Trophoblast cell (in vitro differentiated cells and primary cell): ENCODE measurements at regions not wholly inside any gene's neighbourhood (a gene's known extent, or its start where the extent isn't known, plus 50 kb on each side); places are given as distances from the start of the nearest gene placed in this dataset.

Experiments
- DNase-seq, 2 donors: peaks; one replicate each; pipeline ENCODE4 v3.0.0-alpha.2; 2016
- H2AFZ ChIP-seq: 2 replicates; pipeline ENCODE4 v1.6.1; 2013; ENCODE audit warnings: low read length, moderate library complexity, mild to moderate bottlenecking; ENCODE audit not compliant: insufficient read depth, poor library complexity
- H2AK5ac ChIP-seq: 2 replicates; pipeline ENCODE4 v1.6.1; 2013; ENCODE audit warnings: mild to moderate bottlenecking, low read length
- H2BK120ac ChIP-seq: 2 replicates; pipeline ENCODE4 v1.6.1; 2013; ENCODE audit warnings: low read length, mild to moderate bottlenecking, moderate library complexity; ENCODE audit not compliant: insufficient read depth, poor library complexity
- H2BK12ac ChIP-seq: 2 replicates; pipeline ENCODE4 v1.6.1; 2013; ENCODE audit warnings: mild to moderate bottlenecking, low read length, moderate library complexity
- H2BK5ac ChIP-seq: 2 replicates; pipeline ENCODE4 v1.6.1; 2013; ENCODE audit warnings: low read length, low read depth, moderate library complexity, mild to moderate bottlenecking; ENCODE audit not compliant: poor library complexity
- H3K14ac ChIP-seq: 2 replicates; pipeline ENCODE4 v1.6.1; 2013; ENCODE audit warnings: mild to moderate bottlenecking, low read length
- H3K18ac ChIP-seq: 2 replicates; pipeline ENCODE4 v1.6.1; 2013; ENCODE audit warnings: mild to moderate bottlenecking, low read length
- H3K23ac ChIP-seq: 2 replicates; pipeline ENCODE4 v1.6.1; 2013; ENCODE audit warnings: low read length
- H3K27ac ChIP-seq: 2 replicates; pipeline ENCODE4 v1.5.1; 2013; ENCODE audit warnings: low read depth, mild to moderate bottlenecking, inconsistent platforms, low read length, moderate library complexity
- H3K27me3 ChIP-seq: 2 replicates; pipeline ENCODE4 v1.6.1; 2013; ENCODE audit warnings: inconsistent platforms, mild to moderate bottlenecking, low read length, moderate library complexity; ENCODE audit not compliant: insufficient read depth
- H3K36me3 ChIP-seq, 2 experiments: 1 replicate in 1 of 2; 2 replicates in 1 of 2; pipeline ENCODE4 v1.6.1; 2013; ENCODE audit warnings: low read length in 2 of 2, mild to moderate bottlenecking in 2 of 2, moderate library complexity in 1 of 2; ENCODE audit not compliant: insufficient read depth in 2 of 2, control insufficient read depth in 1 of 2
- H3K4ac ChIP-seq: 2 replicates; pipeline ENCODE4 v1.6.1; 2013; ENCODE audit warnings: low read depth, mild to moderate bottlenecking, low read length, moderate library complexity
- H3K4me1 ChIP-seq, 2 experiments: 1 replicate in 1 of 2; 2 replicates in 1 of 2; pipeline ENCODE4 v1.6.1; 2013; ENCODE audit warnings: low read length in 2 of 2, mild to moderate bottlenecking in 2 of 2, moderate library complexity in 1 of 2; ENCODE audit not compliant: insufficient read depth in 2 of 2, control insufficient read depth in 1 of 2
- H3K4me2 ChIP-seq: 2 replicates; pipeline ENCODE4 v1.6.1; 2013; ENCODE audit warnings: inconsistent platforms, mild to moderate bottlenecking, low read length, moderate library complexity
- H3K4me3 ChIP-seq: 2 replicates; pipeline ENCODE4 v1.5.1; 2013; ENCODE audit warnings: mild to moderate bottlenecking, low read depth, low read length, inconsistent platforms
- H3K79me1 ChIP-seq: one replicate; pipeline ENCODE4 v1.6.1; 2013; ENCODE audit warnings: low read length
- H3K79me2 ChIP-seq: 2 replicates; pipeline ENCODE4 v1.6.1; 2013; ENCODE audit warnings: low read length, mild to moderate bottlenecking; ENCODE audit not compliant: control insufficient read depth, insufficient read depth, poor library complexity
- H3K9ac ChIP-seq: 2 replicates; pipeline ENCODE4 v1.6.1; 2013; ENCODE audit warnings: mild to moderate bottlenecking, low read length
- H3K9me3 ChIP-seq: 2 replicates; pipeline ENCODE4 v1.6.1; 2013; ENCODE audit warnings: low read depth, mild to moderate bottlenecking, control low read depth, inconsistent platforms, low read length; ENCODE audit not compliant: insufficient read depth
- H4K12ac ChIP-seq: 2 replicates; pipeline ENCODE4 v1.6.1; 2013; ENCODE audit warnings: low read depth, mild to moderate bottlenecking, low read length, moderate library complexity
- H4K8ac ChIP-seq: 2 replicates; pipeline ENCODE4 v1.6.1; 2013; ENCODE audit warnings: low read depth, mild to moderate bottlenecking, low read length, moderate library complexity
- H4K91ac ChIP-seq: one replicate; pipeline ENCODE4 v1.6.1; 2013; ENCODE audit warnings: low read depth, mild to moderate bottlenecking, low read length, moderate library complexity
- WGBS: extraction: QIAGEN DNeasy Blood & Tissue Kit; methylation state at CpG from one replicate; pipeline ENCODE4 v1.1.7; 2013; ENCODE audit warnings: missing lambda C conversion rate; ENCODE audit not compliant: insufficient read length, insufficient coverage; ENCODE audit errors: extremely low coverage; 5-methylcytosine and 5-hydroxymethylcytosine counted together

DNA sequence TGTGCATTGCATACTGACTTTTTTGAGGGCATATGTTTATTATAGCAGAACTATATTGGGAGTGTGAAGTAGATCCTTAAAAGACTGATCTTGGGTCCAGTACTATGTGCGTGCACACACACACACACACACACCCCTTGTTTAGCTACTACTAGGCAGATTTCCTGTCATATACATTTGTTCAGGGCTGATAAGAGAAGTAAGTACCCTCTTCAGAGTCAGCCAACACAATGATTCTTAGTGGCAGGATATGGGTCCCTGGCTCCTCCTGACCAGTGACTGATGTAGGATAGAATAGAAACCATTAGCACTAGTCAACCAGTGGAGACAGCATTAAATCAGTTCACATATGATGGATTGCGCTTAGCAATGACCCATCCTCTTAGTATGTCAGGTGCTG is 76.2 kb upstream of the MIER3 start:
- Histone ChIP-seq H3K27me3 (no peaks in the 10 kb centered on the region), H4K8ac (no peak overlapping the region), H4K12ac (no peak overlapping the region), H3K4me3 (no peak overlapping the region), H3K9ac (no peak overlapping the region), H3K27ac (no peak overlapping the region), H3K79me1 (no peaks in the 10 kb centered on the region), H3K9me3 (no peaks in the 10 kb centered on the region), H3K79me2 (no peaks in the 10 kb centered on the region), H3K4ac (no peak overlapping the region), H2AK5ac (no peak overlapping the region), H3K18ac (no peak overlapping the region), H2BK5ac (no peak overlapping the region), H2AFZ (no peak overlapping the region), H3K36me3 (no peaks in the 10 kb centered on the region), H2BK12ac (no peak overlapping the region), H4K91ac (no peak overlapping the region), H3K4me2 (no peak overlapping the region), H2BK120ac (no peak overlapping the region), H3K23ac (no peak overlapping the region), H3K4me1 (no peaks in the 10 kb centered on the region), H3K14ac (no peak overlapping the region)
- no peak for DNase-seq
- WGBS: no CpG with 5 or more reads among the region's 2 CpGs

DNA sequence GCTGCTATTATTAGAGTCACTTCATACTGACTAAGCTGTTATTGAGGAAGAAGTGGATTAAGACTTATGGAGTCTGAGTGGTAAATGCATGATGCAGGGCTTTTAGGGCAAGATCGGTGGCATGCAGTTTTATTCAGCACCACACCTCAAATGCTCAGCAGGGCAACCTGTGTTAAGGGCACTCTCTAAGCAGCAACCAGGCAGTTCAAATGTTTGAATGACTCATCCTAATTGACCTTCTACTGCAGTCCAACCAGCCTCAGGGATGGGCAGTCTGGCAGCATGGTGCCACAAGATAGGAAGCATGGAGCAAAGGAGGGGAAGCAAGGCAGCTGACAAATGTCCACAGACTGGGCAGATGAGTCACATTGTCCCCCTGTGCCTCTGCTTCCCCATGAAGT is 80.2 kb upstream of the MIER3 start:
- Histone ChIP-seq H2BK120ac (no peak overlapping the region), H3K14ac (no peak overlapping the region), H3K79me2 (no peaks in the 10 kb centered on the region), H3K4me1 (no peaks in the 10 kb centered on the region), H3K4me3 (no peak overlapping the region), H2AFZ (no peak overlapping the region), H4K8ac (no peak overlapping the region), H2BK12ac (no peak overlapping the region), H2AK5ac (no peak overlapping the region), H3K36me3 (no peaks in the 10 kb centered on the region), H3K4me2 (no peak overlapping the region), H3K18ac (no peak overlapping the region), H2BK5ac (no peak overlapping the region), H3K9ac (no peak overlapping the region), H3K9me3 (no peaks in the 10 kb centered on the region), H3K27ac (no peak overlapping the region), H4K91ac (no peak overlapping the region), H3K23ac (no peak overlapping the region), H4K12ac (no peak overlapping the region), H3K79me1 (no peaks in the 10 kb centered on the region), H3K4ac (no peak overlapping the region), H3K27me3 (no peaks in the 10 kb centered on the region)
- peak in 1 of 2 donors; percentile 2 for DNase-seq
- WGBS: no CpG with 5 or more reads among the region's 1 CpG

DNA sequence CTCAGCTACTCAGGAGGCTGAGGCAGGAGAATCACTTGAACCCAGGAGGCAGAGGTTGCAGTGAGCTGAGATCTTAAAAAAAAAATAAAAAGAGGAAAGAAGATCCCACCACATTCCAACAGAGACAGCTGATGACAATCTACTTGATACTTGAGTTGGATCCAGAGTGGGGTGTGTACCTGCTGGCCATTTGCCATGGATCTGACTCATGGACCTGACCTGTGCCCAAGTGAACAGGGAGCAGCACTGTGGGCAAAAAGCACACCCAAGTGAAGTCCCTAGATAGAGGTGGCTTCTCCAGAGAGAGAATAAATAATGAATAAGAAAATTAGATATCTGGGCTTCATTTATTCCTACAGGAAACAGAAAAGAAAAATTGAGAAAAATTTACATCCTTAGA is 81.2 kb upstream of the MIER3 start:
- H3K4ac ChIP-seq: no peak overlapping the region
- H2BK5ac ChIP-seq: no peak overlapping the region
- H2BK12ac ChIP-seq: no peak overlapping the region
- H4K12ac ChIP-seq: no peak overlapping the region
- no peak overlapping the region for H3K23ac ChIP-seq
- no peak for DNase-seq
- no peaks in the 10 kb centered on the region for H3K79me1 ChIP-seq
- no peak overlapping the region for H3K4me3 ChIP-seq
- H2AFZ ChIP-seq: no peak overlapping the region
- no peak overlapping the region for H3K14ac ChIP-seq
- H3K9ac ChIP-seq: no peak overlapping the region
- H3K36me3 ChIP-seq: no peaks in the 10 kb centered on the region
- H4K91ac ChIP-seq: no peak overlapping the region
- no peaks in the 10 kb centered on the region for H3K9me3 ChIP-seq
- H3K4me1 ChIP-seq: no peaks in the 10 kb centered on the region
- H3K4me2 ChIP-seq: no peak overlapping the region
- H3K27me3 ChIP-seq: no peaks in the 10 kb centered on the region
- H3K27ac ChIP-seq: no peak overlapping the region
- H3K79me2 ChIP-seq: no peaks in the 10 kb centered on the region
- no peak overlapping the region for H4K8ac ChIP-seq
- H3K18ac ChIP-seq: no peak overlapping the region
- no peak overlapping the region for H2AK5ac ChIP-seq
- no peak overlapping the region for H2BK120ac ChIP-seq

DNA sequence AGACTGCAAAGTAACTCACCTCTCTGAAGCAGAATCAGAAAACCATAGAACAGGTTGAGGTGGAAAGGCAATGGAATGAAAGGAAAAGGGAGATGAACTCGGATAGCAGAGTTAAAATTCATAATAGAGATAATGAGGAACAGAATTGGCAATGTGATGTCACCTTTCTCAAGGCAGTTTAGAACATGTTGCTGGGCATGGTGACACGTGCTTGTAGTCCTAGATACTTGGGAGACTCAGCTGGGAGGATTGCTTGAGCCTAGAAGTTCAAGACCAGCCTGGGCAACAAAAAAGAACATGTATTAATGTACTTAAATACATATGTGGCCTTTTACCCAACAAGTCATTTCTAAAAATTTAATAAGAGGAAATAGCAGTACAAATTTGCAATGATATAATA is 81.6 kb upstream of the MIER3 start:
- Histone ChIP-seq H4K91ac (no peak overlapping the region), H3K9ac (no peak overlapping the region), H3K4me3 (no peak overlapping the region), H2AK5ac (no peak overlapping the region), H3K4me2 (no peak overlapping the region), H3K4ac (no peak overlapping the region), H4K8ac (no peak overlapping the region), H3K36me3 (no peaks in the 10 kb centered on the region), H2BK5ac (no peak overlapping the region), H3K27ac (no peak overlapping the region), H2BK12ac (no peak overlapping the region), H3K18ac (no peak overlapping the region), H3K79me2 (no peaks in the 10 kb centered on the region), H3K14ac (no peak overlapping the region), H2AFZ (no peak overlapping the region), H3K9me3 (no peaks in the 10 kb centered on the region), H3K23ac (no peak overlapping the region), H3K27me3 (no peaks in the 10 kb centered on the region), H4K12ac (no peak overlapping the region), H3K79me1 (no peaks in the 10 kb centered on the region), H2BK120ac (no peak overlapping the region), H3K4me1 (no peaks in the 10 kb centered on the region)
- WGBS: no CpG with 5 or more reads among the region's 2 CpGs
- DNase-seq: no peak
